NK-92 treated with Interleukin-12 subunit alpha and Interleukin-12 subunit beta, amount 100 ng/mL, for 24 hours (cell line): ENCODE measurements at regions not wholly inside any gene's neighbourhood (a gene's known extent, or its start where the extent isn't known, plus 50 kb on each side); places are given as distances from the start of the nearest gene placed in this dataset.
"Not testable (repeated sequence)": the region's sequence is repeated elsewhere in the genome, so short reads cannot be mapped to it uniquely, and the experiment has no call there.

Experiments used
- DNase-seq: peaks from one replicate; lab custom pipeline; 2025; lab: John Stamatoyannopoulos, UW

DNA sequence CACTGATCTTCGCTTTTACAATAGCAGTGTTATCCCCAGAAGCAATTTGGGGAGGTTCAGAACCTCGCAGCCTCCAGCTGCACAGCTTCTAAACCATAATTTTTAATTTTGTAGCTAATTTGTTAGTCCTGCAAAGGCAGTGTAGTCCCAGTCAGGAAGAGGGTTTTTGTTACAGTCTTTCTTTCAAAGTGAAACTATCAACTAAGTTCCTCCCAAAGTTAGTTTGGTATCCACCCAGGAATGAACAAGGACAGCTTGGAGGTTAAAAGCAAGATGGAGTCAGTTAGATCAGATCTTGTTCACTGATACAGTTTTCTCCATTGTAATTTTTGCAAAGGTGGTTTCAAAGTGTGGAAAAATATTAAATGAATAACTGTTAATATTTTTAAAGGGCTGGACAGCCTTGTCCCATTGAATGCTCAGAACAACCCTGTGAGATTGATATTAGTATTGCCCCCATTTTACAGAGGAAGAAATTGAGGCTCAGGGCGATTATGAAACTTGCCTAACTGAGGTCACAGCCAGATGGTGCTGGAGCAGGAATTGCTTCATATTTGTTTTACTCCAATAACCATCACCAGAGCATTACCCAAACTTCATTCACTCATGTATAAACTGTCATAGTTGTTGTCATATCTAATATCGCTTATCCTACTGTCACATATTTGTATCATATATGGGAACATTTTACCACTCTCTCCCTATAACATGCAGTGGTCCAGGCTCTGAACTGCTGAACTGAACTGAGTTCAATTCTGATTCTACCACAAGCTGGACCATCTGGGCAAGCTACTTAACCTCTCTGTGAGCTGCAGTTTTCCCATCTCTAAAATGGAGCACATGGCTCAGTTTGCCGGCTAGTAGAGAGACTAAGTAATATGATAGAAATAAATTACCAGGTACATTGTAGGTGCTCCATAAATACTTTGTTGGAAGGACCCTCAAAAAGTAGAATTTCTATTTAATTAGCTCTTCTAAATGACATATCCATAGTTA is 213.8 kb downstream of the BCAS1 start:
- no peak for DNase-seq

DNA sequence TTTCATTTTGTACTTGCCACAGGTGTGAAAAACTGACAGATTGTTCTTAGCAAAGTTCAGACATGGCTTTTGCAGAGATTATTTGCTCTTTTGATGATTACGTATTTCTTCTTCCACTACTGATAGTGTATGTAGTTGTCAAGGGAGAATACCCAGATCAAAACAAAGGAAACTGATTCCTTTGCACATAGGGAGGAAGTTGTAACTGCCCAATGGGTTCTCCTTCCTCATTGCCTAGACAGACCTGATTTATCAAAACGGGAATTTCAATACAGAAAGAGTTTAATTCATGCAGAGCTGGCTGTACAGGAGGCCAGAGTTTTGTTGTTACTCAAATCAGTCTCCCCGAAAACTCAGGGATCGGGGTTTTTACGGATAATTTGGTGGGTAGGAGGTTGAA is 214.7 kb downstream of the BCAS1 start:
- no peak for DNase-seq

- not testable (repeated sequence) for DNase-seq
Observed at GRCh38 chr20:53854609-53854926, 215.8 kb downstream of the BCAS1 start.

DNA sequence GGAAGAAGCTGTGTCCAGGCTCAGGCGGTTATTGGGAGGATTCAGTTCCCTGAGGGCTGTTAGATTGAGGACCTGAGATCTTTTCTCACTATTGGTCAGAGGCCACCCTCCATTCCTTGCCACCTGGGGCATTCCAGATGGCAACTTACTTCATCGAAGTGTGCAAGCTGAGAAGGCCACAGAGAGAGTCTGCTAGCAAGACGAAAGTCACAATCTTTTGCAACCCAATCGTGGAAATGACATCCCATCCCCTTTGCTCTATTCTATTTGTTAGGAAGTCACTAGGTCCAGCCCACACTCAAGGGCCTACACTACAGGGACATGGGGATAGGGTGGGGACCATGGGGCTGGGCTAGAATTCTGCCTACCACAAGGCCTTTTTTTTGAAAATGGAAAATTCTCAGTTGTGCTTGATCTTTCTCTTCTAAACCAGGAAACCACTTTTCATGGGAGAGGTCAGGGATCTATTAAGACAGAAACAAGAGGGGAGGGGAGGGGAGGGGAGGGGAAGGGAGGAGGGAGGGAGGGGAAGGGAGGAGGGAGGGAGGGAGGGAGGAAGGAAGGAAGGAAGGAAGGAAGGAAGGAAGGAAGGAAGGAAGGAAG is 217.2 kb downstream of the BCAS1 start:
- DNase-seq = no peak

DNA sequence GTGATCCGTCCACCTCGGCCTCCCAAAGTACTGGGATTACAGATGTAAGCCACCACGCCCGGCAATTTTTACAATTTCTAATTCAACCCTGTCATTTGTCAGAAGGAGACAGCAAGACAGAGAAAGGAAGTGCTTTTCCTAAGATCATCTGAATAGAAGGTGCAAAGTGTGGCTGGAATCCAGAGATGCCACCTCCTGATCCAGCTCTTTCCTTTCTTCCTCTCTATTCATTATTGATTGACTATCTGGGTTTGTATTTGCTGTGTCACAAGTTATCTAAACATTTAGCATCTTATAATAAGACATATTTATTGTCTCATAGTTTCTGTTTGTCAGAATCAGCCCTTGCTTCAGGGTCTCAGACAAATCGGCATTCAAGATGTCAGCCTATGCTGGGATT is 217.7 kb downstream of the BCAS1 start:
- no peak for DNase-seq

DNA sequence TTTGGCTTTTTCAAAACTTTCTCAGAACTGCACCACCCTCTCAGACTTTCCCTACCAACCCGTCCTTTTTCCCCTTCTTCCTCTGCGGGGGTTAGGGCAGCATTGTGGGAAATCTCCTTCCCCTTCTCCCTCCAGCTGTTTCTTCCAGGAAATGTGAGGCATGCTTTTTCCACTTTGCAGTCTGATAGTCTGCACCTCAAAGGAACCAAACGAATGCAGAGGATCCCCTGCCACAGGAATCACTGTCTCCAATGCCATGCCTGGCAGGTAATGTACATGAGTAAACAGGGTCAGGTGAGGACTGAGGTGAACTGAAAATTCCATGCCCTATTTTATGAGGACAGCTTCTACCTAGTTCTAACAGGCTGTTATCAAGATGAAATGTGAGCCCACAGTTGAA is 218.4 kb downstream of the BCAS1 start:
- DNase-seq = no peak

DNA sequence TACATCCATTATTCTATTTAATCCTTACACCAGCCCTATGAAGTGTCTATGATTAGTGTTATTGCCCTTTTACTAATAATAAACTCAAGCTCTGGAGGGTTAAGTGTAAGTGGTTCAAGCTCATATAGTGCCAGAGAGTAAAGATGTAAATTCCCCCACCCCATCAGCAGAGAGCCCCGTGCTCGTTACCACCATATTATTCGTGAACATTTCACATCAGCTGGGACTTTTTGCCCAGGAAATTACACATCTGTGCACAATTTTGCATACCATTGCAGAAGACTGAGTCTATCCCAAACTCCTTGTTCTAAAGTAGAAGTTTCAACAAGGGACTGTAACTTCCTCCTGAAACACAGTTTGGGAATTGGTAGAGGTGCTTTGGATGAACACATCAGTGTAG is 220.1 kb downstream of the BCAS1 start:
- DNase-seq = no peak

DNA sequence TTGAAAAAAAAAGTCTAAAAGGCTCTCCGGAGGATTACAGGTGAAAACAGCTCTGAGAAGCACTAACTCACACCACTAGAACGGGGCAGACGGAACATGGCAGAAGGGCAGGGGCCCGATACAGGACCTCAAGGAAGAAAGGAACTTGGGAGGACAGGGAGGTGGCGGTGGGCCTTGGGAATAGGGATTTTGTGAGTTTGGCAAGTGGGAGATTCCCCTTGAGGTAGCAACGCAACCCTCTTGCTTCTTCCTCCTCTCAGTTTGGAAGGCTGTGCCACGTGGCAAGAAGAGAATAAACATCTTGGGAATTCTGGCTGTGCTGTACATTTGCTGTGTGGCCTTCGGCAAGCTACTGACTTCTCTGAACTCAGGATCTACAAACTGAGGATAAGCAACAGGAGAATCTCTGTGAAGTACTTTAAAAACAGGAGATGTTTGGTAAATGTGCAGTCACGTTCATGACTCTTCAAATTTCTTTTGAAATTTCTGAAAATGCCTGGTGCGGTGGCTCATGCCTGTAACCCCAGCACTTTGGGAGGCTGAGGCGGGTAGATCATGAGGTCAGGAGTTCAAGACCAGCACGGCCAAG is 220.8 kb downstream of the BCAS1 start:
- no peak for DNase-seq

DNA sequence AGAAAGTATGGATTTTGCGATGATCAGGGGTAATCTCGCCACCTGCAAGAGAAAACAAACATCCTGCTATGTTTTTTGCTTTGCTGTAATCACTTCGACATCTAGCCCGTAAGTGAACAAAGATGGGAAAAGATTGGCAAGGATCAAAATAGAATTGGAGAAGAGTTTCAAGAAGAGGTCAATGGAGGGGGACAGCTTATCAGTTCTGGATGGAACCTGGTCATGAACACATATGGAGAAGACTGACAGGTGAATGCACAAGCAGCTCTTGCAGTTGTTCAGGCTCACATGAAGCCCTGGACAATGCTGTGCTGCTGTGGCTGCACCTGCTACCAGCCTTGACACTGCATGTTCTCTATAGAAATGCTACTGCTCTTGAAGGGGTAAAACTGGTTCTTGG is 222.1 kb downstream of the BCAS1 start:
- no peak for DNase-seq

DNA sequence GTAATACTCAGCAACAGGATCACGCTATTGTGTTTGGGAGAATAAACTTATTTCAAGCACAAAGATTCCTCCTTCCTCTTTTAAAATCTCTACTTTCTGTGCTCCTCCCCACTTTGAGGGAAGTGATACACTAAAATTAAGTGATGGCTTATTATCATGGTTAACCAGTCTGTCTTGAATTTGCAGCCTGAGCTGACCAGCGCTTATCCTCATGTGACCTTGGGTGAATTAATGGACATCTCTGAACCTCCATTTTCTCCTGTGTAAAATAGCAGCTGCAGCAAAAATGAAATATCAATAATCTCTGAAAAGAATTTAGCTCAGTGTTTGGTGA is 222.6 kb downstream of the BCAS1 start:
- DNase-seq = no peak

DNA sequence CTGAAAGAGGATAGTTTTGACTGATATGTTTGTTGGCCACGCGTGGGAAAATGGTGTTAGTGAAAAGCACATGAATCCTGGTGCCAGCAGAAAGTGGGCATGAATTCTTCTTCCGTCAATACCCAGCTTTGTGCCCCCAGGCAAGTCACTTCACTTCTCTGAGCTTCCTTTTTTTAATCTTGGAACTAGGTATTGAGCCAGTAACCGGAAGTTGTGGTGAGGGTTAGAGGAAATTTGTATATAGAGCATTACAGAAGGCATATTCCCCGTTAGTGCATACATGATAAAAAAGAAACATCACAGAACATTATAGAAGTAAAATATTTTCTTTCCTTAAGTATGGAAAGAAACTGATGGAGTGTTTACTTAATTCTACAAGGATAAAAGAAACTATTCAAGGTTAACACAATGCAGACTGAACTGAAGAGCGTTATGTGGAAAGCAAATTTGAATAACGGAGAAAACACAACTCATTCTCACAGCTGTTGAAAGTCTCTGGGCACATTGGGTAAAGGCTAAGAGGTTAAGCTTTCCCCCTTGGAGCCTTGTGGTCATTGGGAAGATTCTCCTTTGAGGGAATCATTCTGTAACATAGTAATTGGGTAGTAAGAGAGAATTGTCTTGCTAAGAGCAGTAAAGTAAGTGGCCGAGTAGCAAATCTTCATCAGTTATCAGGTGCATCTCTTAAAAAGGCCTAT is 223.1 kb downstream of the BCAS1 start:
- no peak for DNase-seq

DNA sequence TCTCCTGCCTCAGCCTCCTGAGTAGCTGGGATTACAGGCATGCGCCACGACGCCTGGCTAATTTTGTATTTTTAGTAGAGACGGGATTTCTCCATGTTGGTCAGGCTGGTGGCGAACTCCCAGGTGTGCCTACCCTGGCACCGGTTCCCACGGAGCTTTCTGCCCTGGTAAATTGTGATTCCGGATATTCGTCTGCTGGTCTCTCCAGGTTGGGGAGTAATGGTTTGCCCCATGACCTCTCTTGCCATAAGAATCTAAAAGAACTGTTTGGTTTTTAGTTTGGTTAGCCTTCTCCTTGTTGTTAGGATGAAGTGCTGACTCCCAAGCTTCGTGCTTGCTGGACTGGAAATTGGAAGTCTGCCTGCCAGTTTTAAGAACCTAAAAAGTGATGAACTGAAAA is 223.8 kb downstream of the BCAS1 start:
- DNase-seq = no peak

- no peak for DNase-seq
Observed at GRCh38 chr20:53845980-53846379, 224.4 kb downstream of the BCAS1 start.

DNA sequence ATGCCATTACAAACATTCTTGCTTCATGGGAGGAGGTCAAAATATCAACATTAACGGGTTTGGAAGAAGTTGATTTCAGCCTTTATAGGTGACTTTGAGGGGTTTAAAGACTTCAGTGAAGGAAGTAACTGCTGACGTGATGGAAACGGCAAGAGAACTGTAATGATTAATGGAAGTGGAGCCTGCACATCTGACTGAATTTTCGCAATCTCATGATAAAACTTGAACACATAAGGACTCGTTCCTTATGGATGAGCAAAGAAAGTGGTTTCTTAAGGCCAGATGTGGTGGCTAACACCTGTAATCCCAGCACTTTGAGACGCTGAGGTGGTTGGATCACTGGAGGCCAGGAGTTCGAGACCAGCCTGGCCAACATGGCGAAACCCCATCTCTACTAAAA is 226.1 kb downstream of the BCAS1 start:
- DNase-seq = no peak

DNA sequence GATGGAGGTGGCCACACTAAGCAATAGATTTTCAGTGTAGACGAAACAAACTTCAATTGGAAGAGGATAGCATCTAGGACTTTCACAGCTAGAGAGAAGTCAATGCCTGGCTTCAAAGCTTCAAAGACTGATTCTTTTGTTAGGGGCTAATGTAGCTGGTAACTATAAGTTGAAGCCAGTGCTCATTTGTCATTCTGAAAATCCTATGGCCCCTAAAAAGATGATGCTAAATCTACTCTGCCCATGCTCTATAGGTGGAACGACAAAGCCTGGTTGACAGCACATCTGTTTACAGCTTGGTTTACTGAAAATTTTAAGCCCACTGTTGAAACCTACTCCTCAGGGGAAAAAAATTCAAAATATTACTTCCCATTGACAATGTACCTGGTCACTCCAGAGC is 226.7 kb downstream of the BCAS1 start:
- no peak for DNase-seq

- DNase-seq = no peak
Observed at GRCh38 chr20:53842301-53843099, 227.9 kb downstream of the BCAS1 start.

- DNase-seq = no peak
Observed at GRCh38 chr20:53841741-53842140, 228.7 kb downstream of the BCAS1 start.

- DNase-seq = no peak
Observed at GRCh38 chr20:53840532-53840931, 229.9 kb downstream of the BCAS1 start.

DNA sequence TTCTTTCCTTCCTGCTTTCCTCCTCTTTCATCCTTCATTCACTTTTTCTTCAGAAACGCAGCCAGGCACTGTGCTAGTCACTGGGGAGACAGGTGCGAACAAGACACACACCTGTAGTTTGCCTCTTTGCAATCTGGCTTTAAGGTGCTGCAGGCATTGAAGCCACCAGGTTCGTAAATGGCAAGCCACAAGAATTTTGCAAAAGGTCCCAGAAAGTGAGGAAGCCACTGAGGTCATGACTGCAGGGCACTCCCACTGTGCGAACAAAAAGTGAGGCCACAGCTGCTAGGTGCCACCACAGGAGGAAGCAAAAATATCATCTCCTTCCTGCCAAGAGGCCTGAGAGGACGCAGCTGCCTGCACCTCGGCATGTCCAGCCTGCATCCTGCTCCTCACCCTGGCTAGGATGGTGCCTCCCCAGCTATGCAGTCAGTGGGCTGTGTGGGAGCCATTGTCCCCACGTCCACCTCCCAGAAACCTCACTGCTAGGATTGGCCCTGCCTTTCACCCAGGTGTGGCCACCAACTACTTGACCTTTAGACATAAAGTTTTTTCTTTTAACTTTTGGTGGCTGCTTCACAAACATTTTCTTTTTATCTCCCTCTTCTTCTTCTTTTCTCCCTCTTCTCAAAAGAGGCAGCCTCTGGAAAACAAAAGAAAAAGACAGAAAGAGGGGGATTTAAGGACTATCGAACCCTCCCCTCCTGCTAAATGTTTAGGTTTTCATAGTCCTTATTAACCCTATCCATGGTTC is 230.8 kb downstream of the BCAS1 start:
- peak; percentile 72 for DNase-seq

DNA sequence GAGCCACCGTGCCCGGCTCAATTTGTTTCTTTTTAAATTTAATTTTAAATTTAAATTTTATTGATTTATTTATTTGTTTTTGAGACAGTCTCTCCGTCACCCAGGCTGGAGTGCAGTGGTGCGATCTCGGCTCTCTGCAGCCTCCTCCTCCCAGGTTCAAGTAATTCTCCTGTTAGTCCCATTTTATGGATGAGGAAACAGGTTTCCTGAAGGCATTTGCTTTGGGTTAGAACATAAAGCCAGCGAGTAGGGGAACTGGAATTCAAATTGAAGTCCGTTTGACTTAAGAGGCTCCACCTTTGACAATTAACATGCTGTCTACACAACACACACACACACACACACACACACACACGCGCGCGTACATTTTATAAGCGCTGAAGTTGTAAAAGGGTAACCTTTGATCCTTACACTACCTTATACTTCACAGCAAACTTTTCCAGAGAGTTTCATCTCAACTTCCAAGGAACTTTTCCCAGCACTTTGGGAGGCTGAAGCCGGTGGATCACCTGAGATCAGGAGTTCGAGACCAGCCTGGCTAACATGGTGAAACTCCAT is 232.0 kb downstream of the BCAS1 start:
- no peak for DNase-seq
